ENCODE measurements at regions not wholly inside any gene's neighbourhood (a gene's known extent, or its start where the extent isn't known, plus 50 kb on each side); places are given as distances from the start of the nearest gene placed in this dataset.

GRCh38 chr5:126119887-126120442 lies 303.2 kb upstream of the GRAMD2B start (continued):
- TF ChIP-seq KDM1A (IDR thresholded peaks at IDR 0.05; ENCODE audit: borderline replicate concordance) (no peak), HDGF (IDR thresholded peaks at IDR 0.05) (no peak), MTA2 (IDR thresholded peaks at IDR 0.05; ENCODE audit: low read depth) (no peak), ZZZ3 (IDR thresholded peaks at IDR 0.05; ENCODE audit: control insufficient read depth, insufficient read length, low read depth) (no peak), CHD1 (IDR thresholded peaks at IDR 0.05; ENCODE audit: low read depth, low read length) (no peak)
- TF ChIP-seq, protein P1, sequence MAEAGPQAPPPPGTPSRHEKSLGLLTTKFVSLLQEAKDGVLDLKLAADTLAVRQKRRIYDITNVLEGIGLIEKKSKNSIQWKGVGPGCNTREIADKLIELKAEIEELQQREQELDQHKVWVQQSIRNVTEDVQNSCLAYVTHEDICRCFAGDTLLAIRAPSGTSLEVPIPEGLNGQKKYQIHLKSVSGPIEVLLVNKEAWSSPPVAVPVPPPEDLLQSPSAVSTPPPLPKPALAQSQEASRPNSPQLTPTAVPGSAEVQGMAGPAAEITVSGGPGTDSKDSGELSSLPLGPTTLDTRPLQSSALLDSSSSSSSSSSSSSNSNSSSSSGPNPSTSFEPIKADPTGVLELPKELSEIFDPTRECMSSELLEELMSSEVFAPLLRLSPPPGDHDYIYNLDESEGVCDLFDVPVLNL (IDR thresholded peaks at IDR 0.05; ENCODE audit: low read depth, low read length), result no peak

DNA sequence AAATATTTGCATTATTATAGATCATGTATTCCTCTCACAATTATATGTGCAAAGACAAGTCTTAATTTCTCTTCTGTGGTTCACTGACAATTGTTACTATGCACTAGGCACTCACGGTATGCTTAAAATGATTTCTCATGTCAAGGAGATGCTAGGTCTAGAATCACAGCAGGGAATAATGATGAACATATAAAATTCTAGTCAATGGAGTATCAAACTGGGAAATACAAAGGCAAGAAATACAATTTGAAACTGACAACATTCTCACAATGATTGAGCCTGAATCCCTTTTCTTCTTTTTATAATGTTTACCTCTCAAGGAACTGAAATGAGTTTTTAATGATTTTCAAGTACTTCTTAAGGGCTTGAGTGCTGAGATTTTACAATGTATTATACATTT lies 302.3 kb upstream of the GRAMD2B start:
- Histone ChIP-seq H3K4me2 (ENCODE audit: control insufficient read depth, insufficient read depth) (no peak overlapping the region), H3K9me3 (replicated peaks; ENCODE audit: control insufficient read depth, insufficient read depth, low read length) (no peaks in the 10 kb centered on the region), H2AFZ (ENCODE audit: control insufficient read depth, low read depth, low read length) (no peak overlapping the region), H3K79me2 (ENCODE audit: control insufficient read depth, insufficient read depth, low read length) (no peaks in the 10 kb centered on the region), H3K27me3 (replicated peaks in 1 of 2; ENCODE audit: control insufficient read depth in 2 of 2, insufficient read depth in 2 of 2, low read length in 1 of 2) (no peaks in the 10 kb centered on the region), H3K27ac (ENCODE audit: control insufficient read depth, insufficient read depth) (no peak overlapping the region), H3K9ac (ENCODE audit: control insufficient read depth, insufficient read depth, low read length) (no peak overlapping the region), H3K36me3 (ENCODE audit: control insufficient read depth in 2 of 2, insufficient read depth in 2 of 2, low read length in 1 of 2) (no peaks in the 10 kb centered on the region), H4K20me1 (ENCODE audit: control insufficient read depth, insufficient read depth) (no peaks in the 10 kb centered on the region), H3K4me1 (ENCODE audit: control insufficient read depth, insufficient read depth, low read length) (no peaks in the 10 kb centered on the region), H3K4me3 (no peak overlapping the region)
- intact Hi-C loops (cut with micrococcal nuclease; ENCODE audit: unreplicated experiment), result no loop called here
- FAIRE-seq (no peak), ATAC-seq (no peak), DNase-seq (ENCODE audit: low read depth, low spot score) (no peak)
- POLR2A ChIA-PET, result no interaction called here
- TF ChIP-seq RB1 (IDR thresholded peaks at IDR 0.05; ENCODE audit: borderline replicate concordance), result no peak
- TF ChIP-seq HDAC2 (IDR thresholded peaks at IDR 0.05), result no peak
- TF ChIP-seq, protein P2, sequence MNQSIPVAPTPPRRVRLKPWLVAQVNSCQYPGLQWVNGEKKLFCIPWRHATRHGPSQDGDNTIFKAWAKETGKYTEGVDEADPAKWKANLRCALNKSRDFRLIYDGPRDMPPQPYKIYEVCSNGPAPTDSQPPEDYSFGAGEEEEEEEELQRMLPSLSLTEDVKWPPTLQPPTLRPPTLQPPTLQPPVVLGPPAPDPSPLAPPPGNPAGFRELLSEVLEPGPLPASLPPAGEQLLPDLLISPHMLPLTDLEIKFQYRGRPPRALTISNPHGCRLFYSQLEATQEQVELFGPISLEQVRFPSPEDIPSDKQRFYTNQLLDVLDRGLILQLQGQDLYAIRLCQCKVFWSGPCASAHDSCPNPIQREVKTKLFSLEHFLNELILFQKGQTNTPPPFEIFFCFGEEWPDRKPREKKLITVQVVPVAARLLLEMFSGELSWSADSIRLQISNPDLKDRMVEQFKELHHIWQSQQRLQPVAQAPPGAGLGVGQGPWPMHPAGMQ (IDR thresholded peaks at IDR 0.05; ENCODE audit: borderline replicate concordance), result no peak
- no peak for TF ChIP-seq NFIC (IDR thresholded peaks at IDR 0.05; ENCODE audit: low read depth, low read length)
- TF ChIP-seq, protein P3, sequence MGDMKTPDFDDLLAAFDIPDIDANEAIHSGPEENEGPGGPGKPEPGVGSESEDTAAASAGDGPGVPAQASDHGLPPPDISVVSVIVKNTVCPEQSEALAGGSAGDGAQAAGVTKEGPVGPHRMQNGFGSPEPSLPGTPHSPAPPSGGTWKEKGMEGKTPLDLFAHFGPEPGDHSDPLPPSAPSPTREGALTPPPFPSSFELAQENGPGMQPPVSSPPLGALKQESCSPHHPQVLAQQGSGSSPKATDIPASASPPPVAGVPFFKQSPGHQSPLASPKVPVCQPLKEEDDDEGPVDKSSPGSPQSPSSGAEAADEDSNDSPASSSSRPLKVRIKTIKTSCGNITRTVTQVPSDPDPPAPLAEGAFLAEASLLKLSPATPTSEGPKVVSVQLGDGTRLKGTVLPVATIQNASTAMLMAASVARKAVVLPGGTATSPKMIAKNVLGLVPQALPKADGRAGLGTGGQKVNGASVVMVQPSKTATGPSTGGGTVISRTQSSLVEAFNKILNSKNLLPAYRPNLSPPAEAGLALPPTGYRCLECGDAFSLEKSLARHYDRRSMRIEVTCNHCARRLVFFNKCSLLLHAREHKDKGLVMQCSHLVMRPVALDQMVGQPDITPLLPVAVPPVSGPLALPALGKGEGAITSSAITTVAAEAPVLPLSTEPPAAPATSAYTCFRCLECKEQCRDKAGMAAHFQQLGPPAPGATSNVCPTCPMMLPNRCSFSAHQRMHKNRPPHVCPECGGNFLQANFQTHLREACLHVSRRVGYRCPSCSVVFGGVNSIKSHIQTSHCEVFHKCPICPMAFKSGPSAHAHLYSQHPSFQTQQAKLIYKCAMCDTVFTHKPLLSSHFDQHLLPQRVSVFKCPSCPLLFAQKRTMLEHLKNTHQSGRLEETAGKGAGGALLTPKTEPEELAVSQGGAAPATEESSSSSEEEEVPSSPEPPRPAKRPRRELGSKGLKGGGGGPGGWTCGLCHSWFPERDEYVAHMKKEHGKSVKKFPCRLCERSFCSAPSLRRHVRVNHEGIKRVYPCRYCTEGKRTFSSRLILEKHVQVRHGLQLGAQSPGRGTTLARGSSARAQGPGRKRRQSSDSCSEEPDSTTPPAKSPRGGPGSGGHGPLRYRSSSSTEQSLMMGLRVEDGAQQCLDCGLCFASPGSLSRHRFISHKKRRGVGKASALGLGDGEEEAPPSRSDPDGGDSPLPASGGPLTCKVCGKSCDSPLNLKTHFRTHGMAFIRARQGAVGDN (IDR thresholded peaks at IDR 0.05), result no peak
- TF ChIP-seq WRNIP1 (IDR thresholded peaks at IDR 0.05; ENCODE audit: borderline replicate concordance, low read depth, low read length), result no peak
- no peak for TF ChIP-seq SREBF2 (IDR thresholded peaks at IDR 0.05; ENCODE audit: low read length)
- no peak for TF ChIP-seq SRF (IDR thresholded peaks at IDR 0.05; ENCODE audit: low read depth in 2 of 2, low read length in 2 of 2)
- no peak for TF ChIP-seq RUNX3 (IDR thresholded peaks at IDR 0.05; ENCODE audit: low read length)
- in situ Hi-C loops (cut with MboI), result no loop called here
- SMC1A ChIA-PET (ENCODE audit: uncharacterized antibody, unreplicated experiment), result no interaction called here
- CTCF ChIA-PET, result no interaction called here
- 32% methylated on average over 1 of the region's 1 CpG for WGBS (ENCODE audit: insufficient coverage, insufficient replicate concordance, low lambda C conversion rate, missing lambda C conversion rate)
- RAD21 ChIA-PET (ENCODE audit: unreplicated experiment), result no interaction called here
- BruUV-seq (replicated peaks), result no TSS peak

Measured in GM12878 (cell line).